ENCODE measurements at regions not wholly inside any gene's neighbourhood (a gene's known extent, or its start where the extent isn't known, plus 50 kb on each side); places are given as distances from the start of the nearest gene placed in this dataset.

DNA sequence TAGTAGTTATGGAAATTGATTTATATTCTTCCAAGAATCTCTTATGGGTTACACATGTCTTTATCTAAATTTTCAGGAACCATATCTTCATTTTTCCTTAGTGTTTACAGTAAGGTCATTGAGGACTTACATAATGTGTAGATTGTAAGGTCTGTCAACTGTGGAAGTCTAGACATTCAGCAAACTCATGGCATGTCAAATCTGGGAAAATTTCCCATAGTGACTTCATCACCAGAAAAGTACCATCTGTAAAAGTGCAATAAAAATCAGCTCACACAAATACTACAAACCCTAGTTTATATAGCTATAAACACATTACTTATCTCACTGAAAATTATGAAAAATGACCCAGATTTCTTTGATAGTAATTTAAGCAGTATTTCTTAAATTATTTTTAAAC is 419.4 kb downstream of the MTRR start:
- ATAC-seq: no peak
- CTCF ChIA-PET: no interaction called here

DNA sequence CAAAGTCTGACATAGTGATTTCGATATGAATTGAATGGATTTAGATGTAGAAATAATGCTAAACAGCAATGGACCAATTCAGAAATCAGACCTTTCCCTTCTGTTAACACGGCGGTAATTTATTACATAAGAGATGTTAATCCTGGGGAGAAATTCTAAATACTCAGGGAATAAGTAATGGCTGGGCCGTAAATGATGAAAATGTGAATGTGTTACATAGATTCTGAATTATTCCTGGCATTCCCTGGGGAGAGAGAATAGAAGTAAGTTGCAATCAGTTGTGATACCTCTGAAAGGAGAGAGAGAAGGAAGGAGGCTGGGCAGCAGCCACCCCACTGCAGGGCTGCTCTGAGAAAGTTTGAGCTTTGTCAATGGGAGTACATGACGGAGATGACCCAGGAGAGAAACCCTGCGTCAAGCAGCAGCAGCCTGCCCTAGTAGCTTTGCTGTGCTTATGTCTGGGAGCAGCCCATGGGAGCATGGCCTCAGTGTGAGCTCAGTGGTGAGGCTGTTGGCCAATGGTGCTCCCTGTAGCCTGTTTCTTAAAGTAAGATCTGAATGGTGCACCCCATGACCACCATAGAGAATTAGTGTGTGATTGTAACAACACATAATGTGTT is 420.1 kb downstream of the MTRR start:
- Mint-ChIP-seq H3K4me1 (no peaks in the 10 kb centered on the region), H3K36me3 (no peaks in the 10 kb centered on the region), H3K27me3 (ENCODE audit: low read depth) (no peaks in the 10 kb centered on the region), H3K9me3 (peaks cover 8% of the 10 kb centered on the region; the same call in 1 of the 2 replicates), H3K27ac (no peak overlapping the region), H3K4me3 (no peak overlapping the region)
- ATAC-seq: no peak
- ChIA-PET CTCF (no interaction called here), POLR2A (interaction anchor here (0.6 kb wide), 1 partner anchor 9 kb away, joined by 5 read pairs; no protein-coding TSS in a partner anchor)
- no peak for DNase-seq (ENCODE audit: low spot score)
- TF ChIP-seq, protein P1, sequence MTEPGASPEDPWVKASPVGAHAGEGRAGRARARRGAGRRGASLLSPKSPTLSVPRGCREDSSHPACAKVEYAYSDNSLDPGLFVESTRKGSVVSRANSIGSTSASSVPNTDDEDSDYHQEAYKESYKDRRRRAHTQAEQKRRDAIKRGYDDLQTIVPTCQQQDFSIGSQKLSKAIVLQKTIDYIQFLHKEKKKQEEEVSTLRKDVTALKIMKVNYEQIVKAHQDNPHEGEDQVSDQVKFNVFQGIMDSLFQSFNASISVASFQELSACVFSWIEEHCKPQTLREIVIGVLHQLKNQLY (CRISPR knock-in tag; IDR thresholded peaks at IDR 0.05): no peak
- TF ChIP-seq, protein P2, sequence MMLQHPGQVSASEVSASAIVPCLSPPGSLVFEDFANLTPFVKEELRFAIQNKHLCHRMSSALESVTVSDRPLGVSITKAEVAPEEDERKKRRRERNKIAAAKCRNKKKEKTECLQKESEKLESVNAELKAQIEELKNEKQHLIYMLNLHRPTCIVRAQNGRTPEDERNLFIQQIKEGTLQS (CRISPR knock-in tag; conservative IDR thresholded peaks at IDR 0.05): no peak
- TF ChIP-seq, protein P3, sequence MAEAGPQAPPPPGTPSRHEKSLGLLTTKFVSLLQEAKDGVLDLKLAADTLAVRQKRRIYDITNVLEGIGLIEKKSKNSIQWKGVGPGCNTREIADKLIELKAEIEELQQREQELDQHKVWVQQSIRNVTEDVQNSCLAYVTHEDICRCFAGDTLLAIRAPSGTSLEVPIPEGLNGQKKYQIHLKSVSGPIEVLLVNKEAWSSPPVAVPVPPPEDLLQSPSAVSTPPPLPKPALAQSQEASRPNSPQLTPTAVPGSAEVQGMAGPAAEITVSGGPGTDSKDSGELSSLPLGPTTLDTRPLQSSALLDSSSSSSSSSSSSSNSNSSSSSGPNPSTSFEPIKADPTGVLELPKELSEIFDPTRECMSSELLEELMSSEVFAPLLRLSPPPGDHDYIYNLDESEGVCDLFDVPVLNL (CRISPR knock-in tag; IDR thresholded peaks at IDR 0.05; ENCODE audit: borderline replicate concordance, low read depth): no peak
- TF ChIP-seq ZNF232 (CRISPR knock-in tag; IDR thresholded peaks at IDR 0.05): no peak
- no peak for TF ChIP-seq MXD4 (CRISPR knock-in tag; IDR thresholded peaks at IDR 0.05; ENCODE audit: borderline replicate concordance)
- TF ChIP-seq TEAD1 (CRISPR knock-in tag; IDR thresholded peaks at IDR 0.05): no peak
- TF ChIP-seq PRRX2 (CRISPR knock-in tag; IDR thresholded peaks at IDR 0.05): no peak
- no peak for TF ChIP-seq ZNF416 (CRISPR knock-in tag; IDR thresholded peaks at IDR 0.05)
- no peak for TF ChIP-seq NFATC4 (CRISPR knock-in tag; IDR thresholded peaks at IDR 0.05)
- no peak for TF ChIP-seq FOXK1 (CRISPR knock-in tag; IDR thresholded peaks at IDR 0.05)
- no peak for TF ChIP-seq IRF2 (CRISPR knock-in tag; IDR thresholded peaks at IDR 0.05; ENCODE audit: borderline replicate concordance, low read depth)
- TF ChIP-seq, protein P4, sequence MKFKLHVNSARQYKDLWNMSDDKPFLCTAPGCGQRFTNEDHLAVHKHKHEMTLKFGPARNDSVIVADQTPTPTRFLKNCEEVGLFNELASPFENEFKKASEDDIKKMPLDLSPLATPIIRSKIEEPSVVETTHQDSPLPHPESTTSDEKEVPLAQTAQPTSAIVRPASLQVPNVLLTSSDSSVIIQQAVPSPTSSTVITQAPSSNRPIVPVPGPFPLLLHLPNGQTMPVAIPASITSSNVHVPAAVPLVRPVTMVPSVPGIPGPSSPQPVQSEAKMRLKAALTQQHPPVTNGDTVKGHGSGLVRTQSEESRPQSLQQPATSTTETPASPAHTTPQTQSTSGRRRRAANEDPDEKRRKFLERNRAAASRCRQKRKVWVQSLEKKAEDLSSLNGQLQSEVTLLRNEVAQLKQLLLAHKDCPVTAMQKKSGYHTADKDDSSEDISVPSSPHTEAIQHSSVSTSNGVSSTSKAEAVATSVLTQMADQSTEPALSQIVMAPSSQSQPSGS (CRISPR knock-in tag; IDR thresholded peaks at IDR 0.05; ENCODE audit: borderline replicate concordance, low read depth): no peak
- TF ChIP-seq JUN (CRISPR knock-in tag; IDR thresholded peaks at IDR 0.05): no peak
- TF ChIP-seq FOXP1 (CRISPR knock-in tag; IDR thresholded peaks at IDR 0.05; ENCODE audit: borderline replicate concordance): no peak

More for the DNA sequence above, 419.4 kb downstream of the MTRR start:
- peaks cover 6% of the 10 kb centered on the region; the same call in 1 of the 2 replicates for H3K9me3 Mint-ChIP-seq
- no peaks in the 10 kb centered on the region for H3K36me3 Mint-ChIP-seq
- H3K27ac Mint-ChIP-seq: no peak overlapping the region
- H3K4me1 Mint-ChIP-seq: no peaks in the 10 kb centered on the region
- no peak overlapping the region for H3K4me3 Mint-ChIP-seq
- no peak for DNase-seq (ENCODE audit: low spot score)
- no peaks in the 10 kb centered on the region for H3K27me3 Mint-ChIP-seq (ENCODE audit: low read depth)
- no peak for TF ChIP-seq CBFB (CRISPR knock-in tag; IDR thresholded peaks at IDR 0.05; ENCODE audit: low read depth)
- TF ChIP-seq, protein P1 (CRISPR knock-in tag; IDR thresholded peaks at IDR 0.05): no peak
- no peak for TF ChIP-seq ZNF219 (CRISPR knock-in tag; IDR thresholded peaks at IDR 0.05; ENCODE audit: borderline replicate concordance)
- TF ChIP-seq, protein P5, sequence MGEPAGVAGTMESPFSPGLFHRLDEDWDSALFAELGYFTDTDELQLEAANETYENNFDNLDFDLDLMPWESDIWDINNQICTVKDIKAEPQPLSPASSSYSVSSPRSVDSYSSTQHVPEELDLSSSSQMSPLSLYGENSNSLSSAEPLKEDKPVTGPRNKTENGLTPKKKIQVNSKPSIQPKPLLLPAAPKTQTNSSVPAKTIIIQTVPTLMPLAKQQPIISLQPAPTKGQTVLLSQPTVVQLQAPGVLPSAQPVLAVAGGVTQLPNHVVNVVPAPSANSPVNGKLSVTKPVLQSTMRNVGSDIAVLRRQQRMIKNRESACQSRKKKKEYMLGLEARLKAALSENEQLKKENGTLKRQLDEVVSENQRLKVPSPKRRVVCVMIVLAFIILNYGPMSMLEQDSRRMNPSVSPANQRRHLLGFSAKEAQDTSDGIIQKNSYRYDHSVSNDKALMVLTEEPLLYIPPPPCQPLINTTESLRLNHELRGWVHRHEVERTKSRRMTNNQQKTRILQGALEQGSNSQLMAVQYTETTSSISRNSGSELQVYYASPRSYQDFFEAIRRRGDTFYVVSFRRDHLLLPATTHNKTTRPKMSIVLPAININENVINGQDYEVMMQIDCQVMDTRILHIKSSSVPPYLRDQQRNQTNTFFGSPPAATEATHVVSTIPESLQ (CRISPR knock-in tag; IDR thresholded peaks at IDR 0.05): no peak
- no peak for TF ChIP-seq GRHL2 (CRISPR knock-in tag; IDR thresholded peaks at IDR 0.05; ENCODE audit: insufficient replicate concordance, severe bottlenecking)
- TF ChIP-seq, protein P6, sequence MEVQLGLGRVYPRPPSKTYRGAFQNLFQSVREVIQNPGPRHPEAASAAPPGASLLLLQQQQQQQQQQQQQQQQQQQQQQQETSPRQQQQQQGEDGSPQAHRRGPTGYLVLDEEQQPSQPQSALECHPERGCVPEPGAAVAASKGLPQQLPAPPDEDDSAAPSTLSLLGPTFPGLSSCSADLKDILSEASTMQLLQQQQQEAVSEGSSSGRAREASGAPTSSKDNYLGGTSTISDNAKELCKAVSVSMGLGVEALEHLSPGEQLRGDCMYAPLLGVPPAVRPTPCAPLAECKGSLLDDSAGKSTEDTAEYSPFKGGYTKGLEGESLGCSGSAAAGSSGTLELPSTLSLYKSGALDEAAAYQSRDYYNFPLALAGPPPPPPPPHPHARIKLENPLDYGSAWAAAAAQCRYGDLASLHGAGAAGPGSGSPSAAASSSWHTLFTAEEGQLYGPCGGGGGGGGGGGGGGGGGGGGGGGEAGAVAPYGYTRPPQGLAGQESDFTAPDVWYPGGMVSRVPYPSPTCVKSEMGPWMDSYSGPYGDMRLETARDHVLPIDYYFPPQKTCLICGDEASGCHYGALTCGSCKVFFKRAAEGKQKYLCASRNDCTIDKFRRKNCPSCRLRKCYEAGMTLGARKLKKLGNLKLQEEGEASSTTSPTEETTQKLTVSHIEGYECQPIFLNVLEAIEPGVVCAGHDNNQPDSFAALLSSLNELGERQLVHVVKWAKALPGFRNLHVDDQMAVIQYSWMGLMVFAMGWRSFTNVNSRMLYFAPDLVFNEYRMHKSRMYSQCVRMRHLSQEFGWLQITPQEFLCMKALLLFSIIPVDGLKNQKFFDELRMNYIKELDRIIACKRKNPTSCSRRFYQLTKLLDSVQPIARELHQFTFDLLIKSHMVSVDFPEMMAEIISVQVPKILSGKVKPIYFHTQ (CRISPR knock-in tag; IDR thresholded peaks at IDR 0.05): no peak
- TF ChIP-seq EMX1 (CRISPR knock-in tag; IDR thresholded peaks at IDR 0.05): no peak
- TF ChIP-seq, protein P7, sequence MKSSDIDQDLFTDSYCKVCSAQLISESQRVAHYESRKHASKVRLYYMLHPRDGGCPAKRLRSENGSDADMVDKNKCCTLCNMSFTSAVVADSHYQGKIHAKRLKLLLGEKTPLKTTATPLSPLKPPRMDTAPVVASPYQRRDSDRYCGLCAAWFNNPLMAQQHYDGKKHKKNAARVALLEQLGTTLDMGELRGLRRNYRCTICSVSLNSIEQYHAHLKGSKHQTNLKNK (CRISPR knock-in tag; IDR thresholded peaks at IDR 0.05): no peak
- no peak for TF ChIP-seq SOX15 (CRISPR knock-in tag; IDR thresholded peaks at IDR 0.05)
- TF ChIP-seq NFE2L1 (CRISPR knock-in tag; IDR thresholded peaks at IDR 0.05): no peak
- TF ChIP-seq ZNF396 (CRISPR knock-in tag; IDR thresholded peaks at IDR 0.05; ENCODE audit: borderline replicate concordance): no peak
- TF ChIP-seq, protein P8, sequence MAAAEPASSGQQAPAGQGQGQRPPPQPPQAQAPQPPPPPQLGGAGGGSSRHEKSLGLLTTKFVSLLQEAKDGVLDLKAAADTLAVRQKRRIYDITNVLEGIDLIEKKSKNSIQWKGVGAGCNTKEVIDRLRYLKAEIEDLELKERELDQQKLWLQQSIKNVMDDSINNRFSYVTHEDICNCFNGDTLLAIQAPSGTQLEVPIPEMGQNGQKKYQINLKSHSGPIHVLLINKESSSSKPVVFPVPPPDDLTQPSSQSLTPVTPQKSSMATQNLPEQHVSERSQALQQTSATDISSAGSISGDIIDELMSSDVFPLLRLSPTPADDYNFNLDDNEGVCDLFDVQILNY (CRISPR knock-in tag; IDR thresholded peaks at IDR 0.05): no peak
- no peak for TF ChIP-seq SP1 (CRISPR knock-in tag; conservative IDR thresholded peaks at IDR 0.05)
- no peak for TF ChIP-seq FOXP1 (CRISPR knock-in tag; IDR thresholded peaks at IDR 0.05; ENCODE audit: borderline replicate concordance)
- POLR2A ChIA-PET: no interaction called here
